Smooth muscle cell of the brain vasculature (primary cell): ENCODE measurements at regions not wholly inside any gene's neighbourhood (a gene's known extent, or its start where the extent isn't known, plus 50 kb on each side); places are given as distances from the start of the nearest gene placed in this dataset.
A peak's percentile ranks its signal among the peaks of the same experiment; 100 is the strongest.
"Not testable (repeated sequence)": the region's sequence is repeated elsewhere in the genome, so short reads cannot be mapped to it uniquely, and the experiment has no call there.

Experiments
- DNase-seq: peaks from one replicate; pipeline ENCODE4 v3.0.0-alpha.2; 2012; ENCODE audit warnings: low read depth, low spot score

DNA sequence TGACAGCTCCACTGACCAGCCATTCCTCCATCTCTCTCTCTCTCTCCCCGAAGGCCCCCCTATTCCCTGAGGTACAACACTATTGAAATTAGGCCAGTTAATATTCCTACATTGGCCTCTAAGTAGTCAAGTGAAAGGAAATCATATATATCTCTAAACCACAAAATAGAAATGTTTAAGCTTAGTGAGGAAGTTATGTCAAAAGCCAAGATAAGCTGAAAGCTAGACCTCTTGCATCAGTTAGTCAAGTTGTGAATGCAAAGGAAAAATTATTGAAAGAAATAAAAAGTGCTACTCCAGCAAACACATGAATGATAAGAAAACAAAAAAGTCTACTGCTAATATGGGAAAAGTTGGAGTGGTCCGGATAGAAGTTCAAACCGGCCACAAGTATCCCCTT, 301.3 kb upstream of the RBMS1 start:
- DNase-seq: no peak

DNA sequence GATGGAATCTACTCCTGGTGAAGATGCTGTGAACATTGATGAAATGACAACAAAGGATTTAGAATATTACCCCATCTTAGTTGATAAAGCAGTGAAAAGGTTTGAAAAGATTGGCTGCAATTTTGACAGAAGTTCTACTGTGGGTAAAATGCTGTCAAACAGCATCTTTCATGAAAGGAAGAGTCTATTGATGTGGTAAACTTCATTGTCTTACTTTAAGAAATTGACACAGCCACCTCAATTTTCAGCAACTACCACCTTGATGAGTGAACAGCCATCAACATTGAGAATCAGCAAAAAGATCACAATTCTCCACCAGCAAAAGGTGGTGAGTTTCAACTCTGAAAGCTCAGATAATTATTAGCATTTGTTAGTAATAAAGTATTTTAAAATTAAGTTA, 310.3 kb upstream of the RBMS1 start:
- no peak for DNase-seq

DNA sequence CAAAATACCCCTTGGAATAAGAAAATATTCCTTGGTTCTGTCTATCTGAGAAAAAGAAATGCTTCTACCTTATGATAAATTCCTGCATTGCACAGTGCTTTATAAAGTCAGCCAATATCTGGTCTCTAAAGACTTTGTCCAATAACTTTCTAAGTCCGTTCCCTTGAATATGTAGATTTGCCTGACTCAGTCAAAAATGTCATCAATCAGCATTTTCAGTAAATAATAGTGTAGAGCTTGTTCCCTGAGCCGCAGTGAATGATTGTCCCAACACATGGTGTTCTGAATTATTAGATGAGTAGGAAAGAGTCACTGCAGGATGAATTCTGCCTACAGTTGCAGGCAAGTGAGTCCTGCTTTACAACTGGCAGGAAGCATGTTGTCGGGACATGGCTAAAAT, 316.8 kb upstream of the RBMS1 start:
- DNase-seq: no peak

DNA sequence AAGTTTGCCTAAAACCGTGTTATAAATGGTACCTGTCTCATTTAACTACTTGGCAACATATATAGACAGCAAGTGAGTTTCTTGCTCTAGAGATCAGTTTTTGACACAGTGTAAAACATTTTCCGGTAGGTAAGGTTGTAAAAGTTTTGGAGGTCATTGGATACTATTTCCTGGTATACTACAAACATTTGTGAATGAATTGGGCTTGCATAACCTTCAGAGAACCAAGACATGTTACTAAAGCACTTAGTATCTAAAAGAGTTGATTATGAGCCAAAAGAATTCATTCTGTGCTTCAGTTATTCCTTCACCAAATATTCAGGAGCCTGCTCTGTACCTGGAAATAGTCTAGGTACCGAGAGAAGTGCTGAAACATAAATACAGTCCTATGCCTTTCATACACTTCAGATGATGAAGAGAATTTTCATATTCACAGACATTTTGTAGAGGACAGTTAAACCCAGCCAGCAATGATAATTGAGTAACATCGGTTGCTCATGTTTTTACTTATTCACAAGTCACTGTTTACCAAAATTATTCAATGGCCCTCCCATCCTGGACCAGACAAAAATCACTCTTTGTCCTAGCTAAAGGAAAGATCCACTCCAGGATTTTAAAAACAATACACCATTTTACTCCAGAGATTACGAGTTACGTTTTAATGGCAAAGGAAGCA, 319.4 kb upstream of the RBMS1 start:
- no peak for DNase-seq

DNA sequence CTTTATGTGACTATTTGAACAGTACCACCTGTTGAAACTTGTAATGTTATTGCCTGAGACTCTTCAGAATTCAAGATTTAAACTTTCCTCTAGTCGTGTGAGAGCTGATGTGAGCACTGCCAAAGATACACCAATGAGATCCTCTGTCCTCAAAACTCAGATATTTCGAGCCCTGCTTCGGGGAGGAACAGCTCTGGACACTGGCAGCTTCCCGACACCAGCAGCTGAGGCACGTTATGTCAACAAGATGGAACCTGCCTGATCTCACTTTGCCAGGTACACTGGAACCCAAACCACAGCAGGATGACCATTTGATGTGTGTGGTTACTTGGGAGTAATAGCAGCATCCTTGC, 319.9 kb upstream of the RBMS1 start:
- no peak for DNase-seq

DNA sequence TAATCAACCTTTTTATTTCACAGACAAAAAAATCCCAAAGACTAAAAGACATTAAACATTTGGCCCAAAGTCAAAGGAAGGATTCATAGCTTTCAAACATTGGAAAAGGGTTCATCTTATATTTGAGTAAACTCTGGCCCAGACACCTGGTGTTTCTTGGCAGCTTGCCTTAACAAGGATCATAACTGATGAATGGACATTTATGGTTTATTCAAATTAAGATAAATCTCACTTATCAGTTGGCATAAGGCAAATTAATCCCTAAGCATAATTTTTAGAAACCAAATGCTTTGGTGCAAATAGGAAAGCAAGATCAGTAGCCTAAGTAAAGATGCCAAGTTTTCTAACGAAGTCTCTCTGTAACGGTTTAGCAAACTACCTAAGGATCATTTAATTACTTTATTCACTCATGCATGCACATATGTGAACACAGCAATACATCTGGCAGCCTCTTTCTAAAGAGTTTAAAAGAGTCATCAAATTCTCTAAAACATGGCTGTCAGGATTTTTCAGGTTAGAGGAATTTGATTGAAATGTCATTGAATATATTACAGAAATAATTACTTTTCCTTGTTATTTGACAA, 323.4 kb upstream of the RBMS1 start:
- no peak for DNase-seq

DNA sequence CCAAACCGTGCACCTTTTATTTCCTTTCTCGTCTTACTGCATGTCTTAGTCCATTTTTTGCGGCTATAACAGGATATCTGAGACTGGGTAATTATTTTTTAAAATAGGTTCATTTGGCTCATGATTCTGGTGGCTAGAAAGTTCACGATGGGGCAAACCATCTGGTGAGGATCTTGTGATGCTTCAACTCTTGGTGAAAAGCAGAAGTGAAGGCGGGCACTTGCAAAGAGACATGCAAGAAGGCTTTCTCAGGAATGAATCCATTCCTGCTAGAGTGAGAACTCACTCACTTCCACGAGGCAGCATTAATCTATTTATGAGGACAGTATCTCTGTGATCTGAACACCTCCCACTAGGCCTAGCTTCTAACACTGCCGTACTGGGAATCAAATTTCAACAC, 327.1 kb upstream of the RBMS1 start:
- DNase-seq: no peak

DNA sequence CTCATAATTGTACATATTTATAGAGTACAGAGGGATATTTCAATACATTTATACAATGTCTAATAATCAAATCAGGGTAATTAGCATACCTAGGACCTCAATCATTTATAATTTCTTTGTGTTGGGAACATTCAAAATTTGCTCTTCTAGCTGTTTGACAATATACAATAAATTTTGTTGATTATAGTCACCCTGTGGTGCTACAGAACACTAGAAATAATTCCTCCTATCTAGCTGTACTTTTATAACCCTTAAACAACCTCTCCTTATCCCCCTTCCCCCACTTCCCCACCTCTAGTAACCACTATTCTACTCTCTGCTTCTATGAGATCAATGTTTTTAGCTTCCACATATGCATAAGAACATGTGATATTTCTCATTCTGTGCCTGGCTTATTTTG, 328.4 kb upstream of the RBMS1 start:
- DNase-seq: no peak

DNA sequence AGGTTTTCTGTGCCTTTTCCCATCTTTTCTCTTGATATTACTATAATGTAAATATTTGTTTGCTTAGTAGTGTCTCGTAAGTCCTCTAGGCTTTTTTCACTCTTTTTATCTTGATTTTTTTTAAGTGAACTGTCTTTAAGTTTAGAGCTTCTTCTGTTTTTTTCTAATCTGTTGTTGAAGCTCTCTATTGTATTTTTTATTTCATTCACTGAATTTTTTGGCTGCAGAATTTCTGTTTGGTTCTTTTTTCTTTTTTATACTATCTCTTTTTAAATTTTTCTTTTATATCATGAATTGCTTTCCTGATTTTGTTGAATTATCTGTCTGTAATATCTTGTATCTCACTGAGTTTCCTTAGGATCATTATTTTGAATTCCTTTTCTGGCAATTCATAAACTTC, 331.8 kb upstream of the RBMS1 start:
- DNase-seq: no peak

DNA sequence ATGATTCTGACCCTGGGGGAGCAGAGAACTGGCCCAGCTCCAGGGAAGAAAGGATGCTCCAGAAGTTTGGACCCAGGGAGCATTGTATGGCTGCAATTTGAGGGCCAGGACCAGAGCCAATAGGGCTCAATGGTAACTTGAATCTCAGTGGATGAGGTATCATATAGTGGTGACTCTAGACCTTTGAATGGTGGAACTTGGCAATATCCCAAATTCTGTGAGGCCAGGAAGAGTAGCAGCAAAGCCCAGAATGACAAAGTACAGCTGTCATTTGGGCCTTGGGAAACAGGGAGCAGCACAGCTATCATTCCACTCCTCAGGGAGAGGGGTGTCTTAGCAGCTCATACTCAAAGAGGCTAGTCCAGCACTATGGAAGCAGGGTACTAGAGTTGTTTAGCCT, 332.9 kb upstream of the RBMS1 start:
- DNase-seq: no peak

DNA sequence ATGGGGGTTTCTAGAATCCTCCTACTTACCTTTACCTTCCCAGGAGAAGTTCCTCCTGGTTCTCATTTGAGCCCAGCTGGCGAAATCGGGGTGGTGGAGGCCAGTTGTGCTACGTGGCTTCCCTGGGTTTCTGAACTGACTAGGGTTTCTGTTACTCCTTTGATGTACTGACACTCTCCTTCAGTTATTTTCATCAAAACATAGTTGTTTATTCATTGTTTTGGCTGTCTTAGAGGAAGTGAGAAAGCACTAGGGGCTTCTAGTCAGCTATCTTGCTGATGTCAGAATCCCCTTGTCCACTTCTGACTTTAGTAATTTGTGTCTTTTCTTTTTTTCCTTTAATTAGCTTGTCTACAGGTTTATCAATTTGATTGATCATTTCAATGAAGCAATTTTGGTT, 332.2 kb upstream of the TANK start:
- no peak for DNase-seq

DNA sequence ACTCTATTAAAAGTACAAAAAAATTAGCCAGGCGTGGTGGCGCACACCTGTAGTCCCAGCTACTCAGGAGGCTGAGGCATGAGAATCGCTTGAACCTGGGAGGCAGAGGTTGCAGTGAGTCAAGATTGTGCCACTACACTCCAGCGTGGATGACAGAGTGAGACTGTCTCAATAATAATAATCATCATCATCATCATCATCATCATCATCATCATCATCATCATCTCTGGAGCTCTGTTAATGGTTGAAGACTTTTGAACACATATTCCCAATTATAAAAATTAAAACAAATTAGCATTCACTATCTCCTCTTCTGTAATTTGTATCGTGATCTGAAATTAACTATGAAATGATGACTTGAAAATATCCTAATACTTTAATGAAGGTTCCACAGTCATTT, 327.8 kb upstream of the TANK start:
- not testable (repeated sequence) for DNase-seq

DNA sequence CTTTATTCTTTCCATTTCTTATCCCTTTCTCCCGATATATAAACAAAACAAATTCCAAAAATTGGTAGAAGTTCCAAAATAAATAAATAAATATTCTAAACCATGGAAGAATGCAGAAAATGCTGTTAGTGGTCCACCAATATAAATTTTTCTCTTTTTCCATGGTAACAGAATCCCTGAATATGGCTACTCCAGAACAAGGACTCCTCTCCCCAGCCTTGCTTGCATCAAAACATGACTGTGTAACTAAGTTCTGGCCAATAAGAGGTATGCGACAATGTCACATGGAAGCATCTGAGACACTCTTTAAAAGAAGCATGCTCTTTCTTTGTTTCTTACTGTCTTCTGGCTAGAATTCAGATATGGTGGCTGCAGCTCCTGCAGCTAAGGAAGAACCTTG, 325.1 kb upstream of the TANK start:
- DNase-seq: no peak

DNA sequence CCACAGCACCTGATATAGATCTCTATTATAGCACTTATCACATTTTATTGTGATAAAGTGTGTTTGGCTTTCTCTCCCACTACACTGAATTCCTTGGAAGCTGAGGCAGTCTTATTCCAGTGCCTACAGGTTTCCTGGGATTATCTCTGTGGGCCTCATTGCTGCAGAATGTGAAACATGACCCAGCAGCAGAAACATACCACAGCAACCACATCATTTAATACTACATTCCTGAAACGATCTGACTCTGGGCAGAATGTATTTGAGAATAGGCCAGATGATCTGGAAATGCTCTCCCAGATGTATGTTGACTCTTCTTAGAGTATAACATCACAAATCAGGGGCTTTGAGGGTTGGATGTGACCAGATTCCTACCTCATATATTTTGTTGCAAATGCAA, 323.5 kb upstream of the TANK start:
- peak; percentile 54 for DNase-seq

DNA sequence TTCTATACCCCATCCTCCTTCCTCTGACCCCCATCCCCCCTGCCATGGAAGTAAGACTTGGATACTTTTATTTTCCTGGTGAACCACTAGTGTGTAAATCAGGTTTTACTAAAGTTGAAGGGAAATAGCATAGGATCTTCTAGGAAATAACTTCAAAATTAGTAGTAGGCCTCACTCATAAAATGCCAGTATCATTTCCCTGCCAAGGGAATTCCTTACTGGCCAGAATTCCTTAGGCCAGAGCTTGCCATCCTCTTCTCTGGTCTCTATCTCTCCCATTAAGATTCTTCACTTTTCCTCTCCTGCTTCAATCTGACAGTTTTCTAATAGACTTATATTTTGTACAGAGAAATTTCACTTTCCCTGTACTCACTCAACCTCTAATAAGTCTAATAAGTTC, 322.8 kb upstream of the TANK start:
- no peak for DNase-seq

DNA sequence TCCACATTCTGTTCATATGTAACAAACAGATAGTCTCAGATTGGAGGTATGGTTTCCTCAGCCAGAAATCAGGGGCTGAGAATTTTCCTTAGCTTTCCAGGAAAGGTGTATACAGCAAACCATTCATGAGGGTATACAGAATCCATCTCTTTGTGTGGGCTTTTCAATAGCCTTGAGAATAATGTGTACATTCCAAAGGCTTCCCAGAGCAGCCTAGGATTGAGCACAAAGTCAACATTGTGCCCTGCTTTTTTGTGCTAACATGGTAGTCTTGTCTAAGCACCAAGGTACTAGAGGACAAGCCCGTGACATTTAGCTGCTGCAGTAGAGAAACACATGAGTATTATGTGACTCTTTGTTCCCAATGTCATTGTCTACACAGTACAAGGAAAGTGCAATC, 322.1 kb upstream of the TANK start:
- no peak for DNase-seq

DNA sequence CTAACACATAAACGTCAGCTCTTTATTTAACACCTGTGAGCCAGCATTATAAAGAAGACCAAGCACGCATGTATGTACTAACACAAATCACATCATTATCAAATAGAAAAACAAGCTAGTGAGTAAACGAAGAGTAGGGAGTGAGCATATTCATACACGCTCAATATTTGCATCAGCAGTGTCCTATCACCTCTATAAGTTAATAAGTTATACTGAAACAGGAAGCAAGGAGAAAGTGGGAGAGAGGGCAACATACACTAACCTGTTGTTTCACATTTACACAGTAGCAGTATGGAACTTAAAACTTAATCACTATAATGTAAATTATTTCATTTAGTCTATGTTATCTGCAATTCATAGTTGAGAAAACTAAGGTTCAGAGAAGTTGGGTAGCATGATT, 321.5 kb upstream of the TANK start:
- no peak for DNase-seq

DNA sequence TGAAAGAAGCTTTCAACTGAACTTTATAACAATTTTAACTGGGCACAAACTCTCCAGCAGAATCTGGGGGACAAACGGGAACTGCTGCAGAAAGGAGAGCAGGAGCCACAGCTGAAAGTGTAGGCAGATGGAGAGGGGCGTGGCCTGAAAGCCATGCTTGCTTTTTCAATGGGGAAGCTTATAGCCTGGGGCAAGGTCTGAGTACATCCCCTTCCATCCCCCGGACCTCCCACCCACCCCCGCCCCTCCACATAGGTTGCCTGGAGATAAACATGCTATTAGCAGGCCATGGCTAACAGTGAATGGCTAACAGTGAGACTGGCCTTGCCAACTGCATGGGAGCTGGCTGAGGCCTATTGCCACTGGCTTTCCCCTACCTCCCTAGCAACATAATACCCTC, 317.9 kb upstream of the TANK start:
- no peak for DNase-seq

DNA sequence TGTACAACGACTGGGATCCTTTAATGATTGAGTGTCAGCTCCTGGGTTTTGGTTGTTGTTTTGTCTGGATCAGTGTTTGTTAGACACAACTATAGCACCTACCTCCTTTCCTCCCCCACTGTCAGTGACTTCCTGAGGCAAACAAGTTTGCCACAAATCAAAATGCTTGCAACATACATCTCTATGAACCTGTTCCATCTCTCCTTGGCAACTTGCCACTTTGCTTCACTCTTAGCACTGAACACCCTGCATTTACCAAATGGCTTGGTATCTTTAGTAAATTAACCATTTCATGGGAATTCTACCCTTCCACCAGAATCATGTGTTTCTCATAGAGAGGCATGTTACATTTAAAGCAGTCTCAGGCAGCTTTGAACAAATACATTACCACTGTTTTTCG, 301.1 kb upstream of the TANK start:
- DNase-seq: no peak

DNA sequence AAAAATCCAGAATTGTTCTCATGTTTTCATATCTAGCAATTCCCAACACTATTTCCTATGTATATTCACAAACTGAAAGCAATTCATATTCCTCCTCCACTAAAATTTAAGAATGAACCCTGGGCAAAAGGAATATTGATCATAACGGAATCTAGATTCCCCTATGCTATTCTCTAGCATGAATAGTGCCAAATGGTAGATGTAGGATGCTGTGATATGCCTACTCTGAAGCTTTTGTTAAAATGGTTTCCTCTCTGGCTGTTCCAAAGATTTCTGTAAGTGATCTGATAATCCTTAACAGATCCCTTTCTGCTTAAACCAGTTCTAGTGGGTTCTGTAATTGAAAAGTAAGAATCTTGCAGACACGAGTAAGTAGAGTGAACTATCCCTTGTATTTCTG, 298.0 kb upstream of the TANK start:
- DNase-seq: no peak

DNA sequence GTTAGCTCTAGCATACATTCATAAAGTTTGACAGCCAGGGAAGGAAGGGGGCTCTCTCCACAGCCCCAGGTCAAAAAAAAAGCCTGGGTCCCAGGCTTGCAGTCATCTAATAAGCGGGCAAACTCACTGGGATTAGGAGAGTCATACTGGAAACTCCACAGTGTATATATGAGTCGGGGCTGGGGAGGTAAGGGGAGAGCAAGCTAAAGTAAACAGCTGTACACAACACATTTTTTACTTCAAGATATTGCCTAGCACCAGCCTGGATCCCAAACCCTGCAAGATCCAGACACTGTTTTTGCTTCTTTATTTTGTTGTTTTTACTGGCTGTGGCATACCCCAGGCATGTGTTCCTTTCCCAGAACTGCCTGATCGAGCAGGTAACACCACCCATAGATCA, 291.3 kb upstream of the TANK start:
- peak; percentile 4 for DNase-seq

DNA sequence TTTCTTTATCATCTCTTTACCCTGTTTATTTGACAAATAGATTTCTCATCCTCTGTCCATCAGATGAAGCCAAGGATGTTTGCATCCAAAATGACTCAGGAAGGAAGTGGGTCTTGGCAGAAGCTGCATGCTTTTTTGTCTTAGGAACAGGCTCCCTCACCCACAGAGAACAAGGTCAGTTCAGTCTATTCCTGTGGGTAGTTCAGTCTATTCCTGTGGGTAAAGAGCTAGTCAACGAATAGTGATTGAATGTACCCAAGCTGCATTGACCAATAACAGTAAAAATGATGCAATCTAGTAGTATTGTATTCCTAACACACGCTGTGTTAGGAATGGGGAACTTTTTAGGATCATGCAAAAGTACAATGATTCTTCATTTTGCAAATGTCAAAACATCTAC, 290.8 kb upstream of the TANK start:
- peak; percentile 93 for DNase-seq

DNA sequence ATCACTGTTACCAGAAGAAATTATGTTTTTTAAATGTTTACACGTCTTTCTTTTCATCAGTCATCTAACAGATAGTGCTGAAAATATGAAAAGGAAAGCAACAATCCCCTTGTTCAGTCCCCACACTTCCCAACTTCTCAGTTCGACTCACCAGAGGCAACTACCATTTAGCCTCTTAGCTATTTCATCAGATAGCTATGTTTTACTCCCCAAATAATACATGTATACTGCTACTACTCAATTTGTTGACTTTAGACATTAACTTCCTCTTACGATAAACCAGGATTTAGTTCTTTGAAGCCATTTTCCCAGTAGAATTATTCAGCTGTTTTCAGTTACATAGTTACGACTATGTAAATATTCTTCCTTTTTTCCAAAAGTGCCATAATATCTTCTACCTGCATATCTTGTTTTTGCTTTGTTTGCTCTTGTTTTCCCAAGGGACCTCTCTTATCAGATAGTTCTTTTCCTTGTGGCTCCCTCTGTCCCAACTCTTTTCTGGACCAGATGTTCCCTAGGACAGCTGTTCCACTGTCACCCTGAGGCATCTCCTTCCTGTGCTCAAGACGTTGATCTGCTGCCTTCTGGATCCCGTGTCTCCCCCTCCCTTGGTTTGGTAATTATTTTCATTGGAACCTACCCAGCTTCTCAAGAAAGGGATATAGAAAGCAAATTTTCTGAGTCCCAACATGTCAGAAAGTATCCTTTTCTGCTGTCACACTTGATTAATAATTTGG, 289.3 kb upstream of the TANK start:
- peak; percentile 36 for DNase-seq
